Smooth muscle cell (in vitro differentiated cells): ENCODE measurements at regions not wholly inside any gene's neighbourhood (a gene's known extent, or its start where the extent isn't known, plus 50 kb on each side); places are given as distances from the start of the nearest gene placed in this dataset.
A peak's percentile ranks its signal among the peaks of the same experiment; 100 is the strongest.

ENCODE experiments used
- DNase-seq: peaks from one replicate; lab custom pipeline; 2025; ENCODE audit not compliant: unreplicated experiment; lab: John Stamatoyannopoulos, UW
- H2AFZ ChIP-seq: fragments of 200-600 bp; sonication (generic); 2 replicates; pipeline ENCODE4 v1.6.0; 2016; ENCODE audit warnings: antibody characterized with exemption, low read depth, mild to moderate bottlenecking
- H3F3A ChIP-seq: fragments of 200-600 bp; sonication (generic); 2 replicates; pipeline ENCODE4 v1.6.0; 2017; ENCODE audit warnings: antibody characterized with exemption, low read depth
- H3K27ac ChIP-seq: fragments of 200-600 bp; sonication (generic); 2 replicates; pipeline ENCODE4 v1.5.1; 2016; ENCODE audit warnings: low read depth, mild to moderate bottlenecking
- H3K27me3 ChIP-seq: fragments of 200-600 bp; sonication (generic); 2 replicates; pipeline ENCODE4 v1.6.1; 2016; ENCODE audit warnings: low read depth, mild to moderate bottlenecking
- H3K36me3 ChIP-seq: fragments of 200-600 bp; sonication (generic); 2 replicates; pipeline ENCODE4 v1.5.1; 2016; ENCODE audit warnings: low read depth
- H3K4me1 ChIP-seq: fragments of 200-600 bp; sonication (generic); 2 replicates; pipeline ENCODE4 v1.5.1; 2016; ENCODE audit warnings: low read depth
- H3K4me2 ChIP-seq: fragments of 200-600 bp; sonication (generic); 2 replicates; pipeline ENCODE4 v1.6.0; 2016; ENCODE audit warnings: mild to moderate bottlenecking
- H3K4me3 ChIP-seq: fragments of 200-600 bp; sonication (generic); 2 replicates; pipeline ENCODE4 v1.5.1; 2016; ENCODE audit warnings: mild to moderate bottlenecking
- H3K79me2 ChIP-seq: fragments of 200-600 bp; sonication (generic); 2 replicates; pipeline ENCODE4 v1.6.0; 2016; ENCODE audit warnings: low read depth, mild to moderate bottlenecking
- H3K9ac ChIP-seq: fragments of 200-600 bp; sonication (generic); 2 replicates; pipeline ENCODE4 v1.6.0; 2016; ENCODE audit warnings: low read depth
- H3K9me3 ChIP-seq: fragments of 200-600 bp; sonication (generic); replicated peaks from 2 replicates; pipeline ENCODE4 v1.5.1; 2016; ENCODE audit warnings: low read depth
- H4K20me1 ChIP-seq: fragments of 200-600 bp; sonication (generic); 2 replicates; pipeline ENCODE4 v1.6.0; 2016; ENCODE audit warnings: low read depth
- WGBS: methylation state at CpG from one replicate; pipeline ENCODE4 v1.1.7; 2016; ENCODE audit warnings: low lambda C conversion rate; 5-methylcytosine and 5-hydroxymethylcytosine counted together
- TF ChIP-seq, protein P1 (sequence below): fragments of 200-600 bp; sonication (generic); IDR thresholded peaks from 2 replicates; pipeline ENCODE4 v1.5.1; 2017; ENCODE audit warnings: borderline replicate concordance, mild to moderate bottlenecking, antibody characterized with exemption; ENCODE audit not compliant: insufficient read depth, poor library complexity, severe bottlenecking

DNA sequence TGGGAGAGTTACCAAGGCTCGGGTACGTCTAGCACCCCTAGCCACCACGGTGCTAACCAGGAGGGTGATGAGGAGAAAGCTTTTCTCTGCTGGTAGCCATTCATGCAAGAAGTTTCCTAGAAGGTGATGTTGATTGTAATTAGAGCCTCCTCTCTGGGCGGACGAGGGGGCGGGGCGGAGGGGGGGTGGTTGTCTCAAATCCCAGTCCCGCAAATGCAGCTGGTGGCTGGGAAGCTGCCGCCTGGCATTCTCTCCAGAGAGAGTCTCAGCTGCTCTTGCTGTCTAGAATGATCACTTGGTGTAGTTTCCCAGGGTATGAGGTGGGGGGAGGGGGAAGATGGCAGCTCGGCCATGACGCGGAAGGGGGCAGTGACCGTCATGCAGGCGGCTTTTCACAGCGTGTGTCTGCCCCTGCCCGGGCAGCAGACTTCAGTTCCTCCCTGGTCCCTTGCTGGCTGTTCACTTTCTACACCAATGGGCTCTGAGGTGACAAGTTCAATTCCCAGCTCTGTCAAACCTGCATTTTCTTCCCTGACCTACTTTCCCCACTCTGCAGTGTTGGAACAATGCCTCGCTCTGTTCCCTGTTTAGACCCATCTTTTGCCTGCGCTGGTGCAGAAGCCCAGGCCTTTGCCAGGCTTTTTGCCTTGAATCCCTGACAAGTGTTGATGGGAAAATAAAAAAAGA, 61.5 kb upstream of the KLF7 start:
- peak overlapping the region; percentile 52 for H2AFZ ChIP-seq
- peak overlapping the region; percentile 68 for H3K4me2 ChIP-seq
- 17% methylated on average over 14 of the region's 18 CpGs for WGBS
- H4K20me1 ChIP-seq: no peaks in the 10 kb centered on the region
- H3K4me3 ChIP-seq: peak overlapping the region; percentile 14
- peak; percentile 16 for DNase-seq
- H3K79me2 ChIP-seq: no peaks in the 10 kb centered on the region
- peak overlapping the region; percentile 58 for H3K27ac ChIP-seq
- TF ChIP-seq, protein P1, sequence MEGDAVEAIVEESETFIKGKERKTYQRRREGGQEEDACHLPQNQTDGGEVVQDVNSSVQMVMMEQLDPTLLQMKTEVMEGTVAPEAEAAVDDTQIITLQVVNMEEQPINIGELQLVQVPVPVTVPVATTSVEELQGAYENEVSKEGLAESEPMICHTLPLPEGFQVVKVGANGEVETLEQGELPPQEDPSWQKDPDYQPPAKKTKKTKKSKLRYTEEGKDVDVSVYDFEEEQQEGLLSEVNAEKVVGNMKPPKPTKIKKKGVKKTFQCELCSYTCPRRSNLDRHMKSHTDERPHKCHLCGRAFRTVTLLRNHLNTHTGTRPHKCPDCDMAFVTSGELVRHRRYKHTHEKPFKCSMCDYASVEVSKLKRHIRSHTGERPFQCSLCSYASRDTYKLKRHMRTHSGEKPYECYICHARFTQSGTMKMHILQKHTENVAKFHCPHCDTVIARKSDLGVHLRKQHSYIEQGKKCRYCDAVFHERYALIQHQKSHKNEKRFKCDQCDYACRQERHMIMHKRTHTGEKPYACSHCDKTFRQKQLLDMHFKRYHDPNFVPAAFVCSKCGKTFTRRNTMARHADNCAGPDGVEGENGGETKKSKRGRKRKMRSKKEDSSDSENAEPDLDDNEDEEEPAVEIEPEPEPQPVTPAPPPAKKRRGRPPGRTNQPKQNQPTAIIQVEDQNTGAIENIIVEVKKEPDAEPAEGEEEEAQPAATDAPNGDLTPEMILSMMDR: no peak
- peaks cover 52% of the 10 kb centered on the region for H3K4me1 ChIP-seq
- H3K27me3 ChIP-seq: no peaks in the 10 kb centered on the region
- no peaks in the 10 kb centered on the region for H3K36me3 ChIP-seq
- H3K9me3 ChIP-seq: no peaks in the 10 kb centered on the region
- H3F3A ChIP-seq: peaks cover 3% of the 10 kb centered on the region
- no peak overlapping the region for H3K9ac ChIP-seq

DNA sequence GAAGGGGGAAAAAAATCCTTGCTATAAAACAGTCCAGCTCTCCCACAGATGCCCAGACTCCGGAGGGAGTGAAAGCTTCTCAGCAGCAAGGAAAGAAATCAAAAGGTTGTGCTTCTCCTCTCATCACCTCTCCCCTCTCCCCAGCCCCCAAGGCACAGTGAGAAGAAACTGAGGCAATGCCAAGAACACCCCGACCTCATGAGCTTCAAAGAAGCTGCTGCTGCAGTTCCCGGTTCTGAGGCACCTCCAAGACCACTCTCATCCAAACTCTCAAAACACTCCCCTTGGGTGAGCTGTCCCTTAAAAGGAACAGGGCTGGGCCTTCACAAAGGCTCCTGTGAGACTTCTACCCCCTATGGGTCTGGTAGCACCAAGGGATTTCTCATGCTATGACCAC, 62.0 kb upstream of the KLF7 start:
- Histone ChIP-seq H3K9me3 (no peaks in the 10 kb centered on the region), H4K20me1 (no peaks in the 10 kb centered on the region), H3K4me3 (no peak overlapping the region), H3K4me2 (peak overlapping the region; percentile 68), H3K27ac (no peak overlapping the region), H3K79me2 (no peaks in the 10 kb centered on the region), H3K4me1 (peaks cover 49% of the 10 kb centered on the region), H3K9ac (no peak overlapping the region), H3K36me3 (no peaks in the 10 kb centered on the region), H2AFZ (peak overlapping the region; percentile 52), H3K27me3 (no peaks in the 10 kb centered on the region), H3F3A (peaks cover 3% of the 10 kb centered on the region)
- WGBS: 73% methylated on average over 3 of the region's 3 CpGs
- TF ChIP-seq, protein P1: no peak
- DNase-seq: no peak

DNA sequence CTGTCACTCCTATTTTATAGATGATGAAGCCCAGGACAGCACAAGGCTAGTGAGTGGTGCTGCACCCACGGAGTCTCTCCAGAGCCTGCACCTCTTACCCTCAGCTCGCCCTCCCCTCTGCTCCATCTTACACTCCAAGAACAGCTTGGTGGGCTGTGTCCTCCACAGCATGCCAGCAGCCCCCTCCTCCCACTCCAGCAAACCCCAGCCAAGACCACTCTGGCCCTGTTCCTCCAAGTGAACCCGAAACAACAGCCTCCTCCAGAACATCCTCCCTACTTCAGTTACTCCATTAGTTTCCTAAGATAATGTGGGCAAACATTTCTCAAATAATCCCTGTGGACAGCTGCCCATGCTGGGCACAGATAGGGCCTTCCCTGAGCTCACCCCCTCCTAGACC, 62.7 kb upstream of the KLF7 start:
- DNase-seq: no peak
- no peak overlapping the region for H3K9ac ChIP-seq
- peaks cover 3% of the 10 kb centered on the region for H3F3A ChIP-seq
- 64% methylated on average over 3 of the region's 3 CpGs for WGBS
- no peaks in the 10 kb centered on the region for H4K20me1 ChIP-seq
- H3K4me3 ChIP-seq: no peak overlapping the region
- no peak overlapping the region for H3K27ac ChIP-seq
- H3K4me1 ChIP-seq: peaks cover 44% of the 10 kb centered on the region
- no peaks in the 10 kb centered on the region for H3K79me2 ChIP-seq
- TF ChIP-seq, protein P1: no peak
- H3K27me3 ChIP-seq: no peaks in the 10 kb centered on the region
- no peaks in the 10 kb centered on the region for H3K36me3 ChIP-seq
- H3K4me2 ChIP-seq: no peak overlapping the region
- no peak overlapping the region for H2AFZ ChIP-seq
- no peaks in the 10 kb centered on the region for H3K9me3 ChIP-seq

DNA sequence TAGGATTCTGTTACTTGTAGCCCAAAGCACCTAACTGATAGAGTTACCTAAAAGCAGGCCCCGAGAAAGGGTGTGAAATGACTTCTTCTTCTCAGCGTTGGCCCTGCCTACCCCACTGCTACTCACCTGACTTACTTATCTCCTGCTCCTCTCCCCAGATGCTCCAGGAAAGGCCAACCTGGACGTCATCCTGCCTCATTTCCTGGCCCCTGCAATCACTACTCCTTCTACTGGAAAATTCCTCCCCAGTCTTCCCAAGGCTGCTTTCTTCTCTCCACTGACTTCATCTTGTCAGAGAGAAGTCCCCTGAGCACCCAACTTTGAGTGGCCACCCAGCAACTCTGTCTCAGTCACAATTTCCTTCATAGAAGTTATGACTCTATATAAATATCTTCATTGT, 63.4 kb upstream of the KLF7 start:
- no peak overlapping the region for H3K9ac ChIP-seq
- no peak overlapping the region for H3K4me2 ChIP-seq
- H4K20me1 ChIP-seq: no peaks in the 10 kb centered on the region
- no peaks in the 10 kb centered on the region for H3K9me3 ChIP-seq
- peaks cover 47% of the 10 kb centered on the region for H3K4me1 ChIP-seq
- H3F3A ChIP-seq: peaks cover 3% of the 10 kb centered on the region
- H3K27me3 ChIP-seq: no peaks in the 10 kb centered on the region
- H2AFZ ChIP-seq: no peak overlapping the region
- no peak overlapping the region for H3K4me3 ChIP-seq
- H3K79me2 ChIP-seq: no peaks in the 10 kb centered on the region
- DNase-seq: no peak
- H3K27ac ChIP-seq: no peak overlapping the region
- no peaks in the 10 kb centered on the region for H3K36me3 ChIP-seq
- 78% methylated on average over 3 of the region's 3 CpGs for WGBS
- TF ChIP-seq, protein P1: no peak
